GM19467 (cell line): ENCODE measurements at regions not wholly inside any gene's neighbourhood (a gene's known extent, or its start where the extent isn't known, plus 50 kb on each side); places are given as distances from the start of the nearest gene placed in this dataset.
"Not testable (repeated sequence)": the region's sequence is repeated elsewhere in the genome, so short reads cannot be mapped to it uniquely, and the experiment has no call there.

Experiments
- ATAC-seq: cut with Tn5 transposase; IDR thresholded peaks from one replicate; pipeline ENCODE4 v1.9.1; 2021; ENCODE audit warnings: mild to moderate bottlenecking, moderate library complexity; ENCODE audit not compliant: unreplicated experiment

- ATAC-seq = no peak
These were observed 203.3 kb upstream of the PRDM1 start for GRCh38 chr6:105882828-105883227.

GRCh38 chr6:105882121-105882803 lies 203.9 kb upstream of the PRDM1 start:
- no peak for ATAC-seq

GRCh38 chr6:105881608-105882007 lies 204.5 kb upstream of the PRDM1 start:
- ATAC-seq = no peak

- ATAC-seq = peak; percentile 48
These were observed 206.1 kb upstream of the PRDM1 start for GRCh38 chr6:105880030-105880492.

- ATAC-seq = no peak
These were observed 207.0 kb upstream of the PRDM1 start for GRCh38 chr6:105879146-105879545.

GRCh38 chr6:105875974-105876640 lies 210.0 kb upstream of the PRDM1 start:
- no peak for ATAC-seq

GRCh38 chr6:105874835-105875626 lies 211.1 kb upstream of the PRDM1 start:
- ATAC-seq = no peak

GRCh38 chr6:105873799-105874198 lies 212.3 kb upstream of the PRDM1 start:
- no peak for ATAC-seq

GRCh38 chr6:105873211-105873704 lies 212.9 kb upstream of the PRDM1 start:
- ATAC-seq = no peak

- no peak for ATAC-seq
These were observed 213.9 kb upstream of the PRDM1 start for GRCh38 chr6:105872249-105872648.

- no peak for ATAC-seq
These were observed 214.6 kb upstream of the PRDM1 start for GRCh38 chr6:105871542-105871941.

- no peak for ATAC-seq
These were observed 216.2 kb upstream of the PRDM1 start for GRCh38 chr6:105869835-105870440.

- ATAC-seq = no peak
These were observed 217.2 kb upstream of the PRDM1 start for GRCh38 chr6:105868823-105869460.

- no peak for ATAC-seq
These were observed 218.3 kb upstream of the PRDM1 start for GRCh38 chr6:105867821-105868220.

- ATAC-seq = no peak
These were observed 218.9 kb upstream of the PRDM1 start for GRCh38 chr6:105867277-105867676.

GRCh38 chr6:105862936-105863607 lies 223.1 kb upstream of the PRDM1 start:
- ATAC-seq = no peak

GRCh38 chr6:105860927-105861326 lies 225.2 kb upstream of the PRDM1 start:
- not testable (repeated sequence) for ATAC-seq

- no peak for ATAC-seq
These were observed 226.7 kb upstream of the PRDM1 start for GRCh38 chr6:105859457-105859856.

GRCh38 chr6:105858639-105859038 lies 227.5 kb upstream of the PRDM1 start:
- not testable (repeated sequence) for ATAC-seq

- ATAC-seq = no peak
These were observed 230.7 kb upstream of the PRDM1 start for GRCh38 chr6:105855433-105855832.
